Upper lobe of right lung (tissue), 1 donor: ENCODE measurements at regions not wholly inside any gene's neighbourhood (a gene's known extent, or its start where the extent isn't known, plus 50 kb on each side); places are given as distances from the start of the nearest gene placed in this dataset.

ENCODE experiments used
- ATAC-seq: fragments of 200-7000 bp; cut with Tn5 transposase; one replicate; pipeline ENCODE4 v1.9.1; 2020; ENCODE audit warnings: mild to moderate bottlenecking, moderate library complexity
- DNase-seq: peaks from one replicate; pipeline ENCODE4 v3.0.0-alpha.2; 2020
- H3K27ac ChIP-seq: fragments of 200-600 bp; one replicate; pipeline ENCODE4 v1.8.0; 2022
- H3K27me3 ChIP-seq: fragments of 200-600 bp; one replicate; pipeline ENCODE4 v1.8.0; 2022; ENCODE audit warnings: mild to moderate bottlenecking
- H3K36me3 ChIP-seq: fragments of 200-600 bp; one replicate; pipeline ENCODE4 v1.8.0; 2022
- H3K4me1 ChIP-seq: fragments of 200-600 bp; one replicate; pipeline ENCODE4 v1.8.0; 2022
- H3K4me3 ChIP-seq: fragments of 200-600 bp; one replicate; pipeline ENCODE4 v1.8.0; 2022; ENCODE audit warnings: mild to moderate bottlenecking
- H3K9me3 ChIP-seq: fragments of 200-600 bp; one replicate; pipeline ENCODE4 v1.8.0; 2022
- CTCF ChIP-seq: fragments of 200-600 bp; IDR thresholded peaks from one replicate; pipeline ENCODE4 v1.8.0; 2022; ENCODE audit warnings: antibody characterized with exemption
- intact Hi-C: fragments of 100-400 bp; cut with DNase I; formaldehyde crosslinking; loops from one replicate; pipeline ENCODE4 v1.11.0; 2022
- donor health status: DM: no; HTN: yes; CAD: no; lungs with severe emphysema.

DNA sequence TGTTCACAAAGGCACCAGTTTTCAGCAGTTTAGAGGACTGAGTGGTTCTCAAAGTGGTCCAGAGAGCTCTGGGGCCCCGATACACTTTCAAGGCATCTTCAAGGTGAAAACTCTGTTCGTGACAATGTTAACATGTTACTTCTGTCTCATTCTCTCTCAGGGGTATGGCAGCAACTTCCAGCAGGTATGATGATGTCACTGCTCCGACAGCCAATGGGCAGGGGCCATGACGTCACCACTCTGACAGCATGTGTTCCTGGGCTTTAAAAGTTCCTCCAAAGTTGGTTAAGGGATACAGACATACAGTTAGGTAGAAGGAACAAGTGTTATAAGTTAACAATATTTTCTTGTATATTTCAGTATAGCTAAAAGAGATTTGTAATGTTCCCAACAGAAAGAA, 87.9 kb downstream of the KLF15 start:
- no peak overlapping the region for H3K4me3 ChIP-seq
- no peak for DNase-seq
- no peaks in the 10 kb centered on the region for H3K36me3 ChIP-seq
- no peaks in the 10 kb centered on the region for H3K27me3 ChIP-seq
- intact Hi-C loops: no loop called here
- H3K4me1 ChIP-seq: peaks cover 44% of the 10 kb centered on the region
- no peaks in the 10 kb centered on the region for H3K9me3 ChIP-seq
- no peak for TF ChIP-seq CTCF
- no peak for ATAC-seq
- H3K27ac ChIP-seq: peak overlapping the region; percentile 90

- no peaks in the 10 kb centered on the region for H3K36me3 ChIP-seq
- H3K27ac ChIP-seq: peak overlapping the region; percentile 90
- no peak overlapping the region for H3K4me3 ChIP-seq
- intact Hi-C loops: no loop called here
- H3K9me3 ChIP-seq: no peaks in the 10 kb centered on the region
- TF ChIP-seq CTCF: no peak
- no peaks in the 10 kb centered on the region for H3K27me3 ChIP-seq
- ATAC-seq: no peak
- DNase-seq: no peak
- peaks cover 42% of the 10 kb centered on the region for H3K4me1 ChIP-seq
Observed at GRCh38 chr3:126268866-126269265, 88.3 kb downstream of the KLF15 start.

- Histone ChIP-seq H3K27me3 (no peaks in the 10 kb centered on the region), H3K9me3 (no peaks in the 10 kb centered on the region), H3K36me3 (no peaks in the 10 kb centered on the region), H3K4me1 (peaks cover 42% of the 10 kb centered on the region), H3K4me3 (peak overlapping the region; percentile 47), H3K27ac (peak overlapping the region; percentile 90)
- no peak for DNase-seq
- ATAC-seq: no peak
- TF ChIP-seq CTCF: no peak
- intact Hi-C loops: no loop called here
Observed at GRCh38 chr3:126267976-126268615, 87.7 kb upstream of the ALDH1L1 start.

DNA sequence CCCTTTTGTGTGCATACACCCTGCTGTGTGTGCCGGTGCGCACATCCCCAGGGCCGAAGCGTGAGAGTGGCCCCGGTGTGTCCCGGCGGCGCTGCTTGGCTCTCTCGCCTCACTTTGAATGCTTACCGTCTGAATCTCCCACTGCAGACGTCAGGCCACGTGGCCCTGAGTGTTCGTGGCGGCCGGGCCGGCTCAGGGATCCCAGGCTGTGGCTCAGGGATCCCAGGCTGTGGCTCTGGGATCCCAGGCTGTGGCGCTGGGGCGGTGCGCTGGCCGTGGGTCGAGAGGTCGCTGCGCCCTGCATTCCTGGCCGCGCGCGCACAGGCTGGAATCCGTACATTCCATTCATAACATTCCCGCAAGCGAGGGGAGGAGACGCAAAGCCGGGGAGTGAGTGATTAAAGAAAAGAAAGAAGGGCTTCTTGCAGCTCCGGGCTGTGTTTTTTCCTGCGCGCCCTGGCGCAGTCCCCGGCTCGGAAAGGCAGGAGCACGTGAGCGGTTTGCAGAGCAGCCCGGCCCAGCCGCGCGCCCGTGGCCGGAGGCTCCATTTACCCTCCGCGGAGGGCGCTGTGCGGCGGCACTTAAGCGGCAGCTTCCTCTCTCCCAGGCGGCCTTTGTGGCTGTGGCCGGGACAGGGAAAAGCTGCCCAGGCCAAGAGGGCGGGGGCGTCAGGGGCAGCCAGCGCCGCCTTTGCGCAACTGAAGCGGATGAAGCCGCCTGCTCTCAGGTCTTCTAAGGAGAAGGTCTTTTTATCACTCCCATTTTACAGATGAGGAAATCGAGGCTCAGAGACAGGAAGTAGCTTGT, 87.0 kb upstream of the ALDH1L1 start:
- H3K36me3 ChIP-seq: no peaks in the 10 kb centered on the region
- H3K4me1 ChIP-seq: peaks cover 42% of the 10 kb centered on the region
- peak overlapping the region; percentile 90 for H3K27ac ChIP-seq
- ATAC-seq (peak; percentile 88), DNase-seq (peak; percentile 93)
- intact Hi-C loops: no loop called here
- H3K27me3 ChIP-seq: no peaks in the 10 kb centered on the region
- peak overlapping the region; percentile 47 for H3K4me3 ChIP-seq
- H3K9me3 ChIP-seq: no peaks in the 10 kb centered on the region
- TF ChIP-seq CTCF: peak; percentile 32

- intact Hi-C loops: no loop called here
- ATAC-seq: no peak
- Histone ChIP-seq H3K4me1 (peaks cover 42% of the 10 kb centered on the region), H3K4me3 (peak overlapping the region; percentile 47), H3K27ac (peak overlapping the region; percentile 90), H3K36me3 (no peaks in the 10 kb centered on the region), H3K27me3 (no peaks in the 10 kb centered on the region), H3K9me3 (no peaks in the 10 kb centered on the region)
- no peak for TF ChIP-seq CTCF
- no peak for DNase-seq
Observed at GRCh38 chr3:126266850-126267168, 86.4 kb upstream of the ALDH1L1 start.
